NCI-H128 (cell line): ENCODE measurements at regions not wholly inside any gene's neighbourhood (a gene's known extent, or its start where the extent isn't known, plus 50 kb on each side); places are given as distances from the start of the nearest gene placed in this dataset.

Experiments
- DNase-seq: peaks from one replicate; lab custom pipeline; 2025; ENCODE audit not compliant: unreplicated experiment; lab: John Stamatoyannopoulos, UW

GRCh38 chr2:9137379-9138150, 69.0 kb upstream of the ASAP2 start:
- no peak for DNase-seq

GRCh38 chr2:9135822-9136558, 70.6 kb upstream of the ASAP2 start:
- DNase-seq = no peak

GRCh38 chr2:9127316-9127715, 79.3 kb upstream of the ASAP2 start:
- DNase-seq = no peak

- DNase-seq = no peak
Measured at GRCh38 chr2:9126540-9126939, 80.1 kb upstream of the ASAP2 start.

GRCh38 chr2:9124231-9124741, 82.3 kb upstream of the ASAP2 start:
- DNase-seq = no peak

- DNase-seq = no peak
Measured at GRCh38 chr2:9123069-9123468, 83.5 kb upstream of the ASAP2 start.

GRCh38 chr2:9122367-9122766, 84.2 kb upstream of the ASAP2 start:
- no peak for DNase-seq

- no peak for DNase-seq
Measured at GRCh38 chr2:9118383-9118960, 88.1 kb upstream of the ASAP2 start.

- no peak for DNase-seq
Measured at GRCh38 chr2:9115229-9115628, 91.4 kb upstream of the ASAP2 start.

- DNase-seq = no peak
Measured at GRCh38 chr2:9114458-9114857, 92.2 kb upstream of the ASAP2 start.

- DNase-seq = no peak
Measured at GRCh38 chr2:9113916-9114315, 92.7 kb upstream of the ASAP2 start.

- no peak for DNase-seq
Measured at GRCh38 chr2:9113262-9113661, 93.3 kb upstream of the ASAP2 start.

GRCh38 chr2:9112079-9112721, 94.4 kb upstream of the ASAP2 start:
- DNase-seq = no peak

- DNase-seq = no peak
Measured at GRCh38 chr2:9110893-9111569, 95.6 kb upstream of the ASAP2 start.

- no peak for DNase-seq
Measured at GRCh38 chr2:9110346-9110884, 96.2 kb upstream of the ASAP2 start.

- no peak for DNase-seq
Measured at GRCh38 chr2:9109871-9110270, 96.7 kb upstream of the ASAP2 start.

GRCh38 chr2:9108210-9108967, 98.2 kb upstream of the ASAP2 start:
- no peak for DNase-seq

- DNase-seq = no peak
Measured at GRCh38 chr2:9107168-9108025, 99.2 kb upstream of the ASAP2 start.
